Upper lobe of left lung (tissue), 6 donors: ENCODE measurements at regions not wholly inside any gene's neighbourhood (a gene's known extent, or its start where the extent isn't known, plus 50 kb on each side); places are given as distances from the start of the nearest gene placed in this dataset.

Experiments used
- ATAC-seq, 2 donors: fragments of 200-7000 bp; cut with Tn5 transposase; one replicate each; pipeline ENCODE4 v1.9.1; 2022; ENCODE audit warnings: mild to moderate bottlenecking in 2 of 2, moderate library complexity in 2 of 2; ENCODE audit not compliant: low FRiP score in 2 of 2
- DNase-seq, 2 donors: peaks; one replicate each; pipeline ENCODE4 v3.0.0-alpha.2; 2019 to 2020
- H3K27ac ChIP-seq, 4 donors: fragments of 200-600 bp; sonication (generic); one replicate each; pipeline ENCODE4 v1.5.1; 2016 to 2019
- H3K27me3 ChIP-seq, 4 donors: fragments of 200-600 bp; sonication (generic); one replicate each; pipeline ENCODE4 v1.5.1; 2017 to 2019
- H3K36me3 ChIP-seq, 4 donors: fragments of 200-600 bp; sonication (generic); one replicate each; pipeline ENCODE4 v1.5.1; 2016 to 2019
- H3K4me1 ChIP-seq, 4 donors: fragments of 200-600 bp; sonication (generic); one replicate each; pipeline ENCODE4 v1.5.1; 2018 to 2019
- H3K4me3 ChIP-seq, 4 donors: fragments of 200-600 bp; sonication (generic); one replicate each; pipeline ENCODE4 v1.5.1; 2017 to 2019; ENCODE audit warnings: mild to moderate bottlenecking in 2 of 4, moderate library complexity in 1 of 4
- H3K9me3 ChIP-seq, 4 donors: fragments of 200-600 bp; sonication (generic); one replicate each; pipeline ENCODE4 v1.5.1; 2018 to 2019
- EP300 ChIP-seq, 4 donors: sonication (generic); formaldehyde crosslinking; IDR thresholded peaks; one replicate each; pipeline ENCODE4 v1.5.1; 2017; ENCODE audit warnings: antibody characterized with exemption in 4 of 4, control low read depth in 2 of 4
- POLR2A ChIP-seq, 4 donors: fragments of 450-650 bp; IDR thresholded peaks; one replicate each; pipeline ENCODE4 v1.5.1; 2016 to 2017; ENCODE audit warnings: antibody characterized with exemption in 4 of 4, mild to moderate bottlenecking in 2 of 4
- POLR2AphosphoS5 ChIP-seq, 2 donors: sonication (generic); formaldehyde crosslinking; IDR thresholded peaks; one replicate each; pipeline ENCODE4 v1.5.1; 2017; ENCODE audit warnings: antibody characterized with exemption in 2 of 2
- WGBS, 2 donors: methylation state at CpG; one replicate each; pipeline ENCODE4 v1.1.5; 2017 to 2018; 5-methylcytosine and 5-hydroxymethylcytosine counted together
- TF ChIP-seq, protein P1 (sequence below), 6 experiments: fragments of 450-650 bp in 4 of 6; fragments of 200-600 bp in 2 of 6; sonication (generic) in 2 of 6; IDR thresholded peaks; one replicate each; pipeline ENCODE4 v1.5.1; 2016 to 2019; ENCODE audit warnings: antibody characterized with exemption in 6 of 6
- donor health status: DM: no; HTN: no; CAD: no; lungs with moderate emphysema.
- donor health status: DM: no; HTN: yes; CAD: no; lungs with severe emphysema.

DNA sequence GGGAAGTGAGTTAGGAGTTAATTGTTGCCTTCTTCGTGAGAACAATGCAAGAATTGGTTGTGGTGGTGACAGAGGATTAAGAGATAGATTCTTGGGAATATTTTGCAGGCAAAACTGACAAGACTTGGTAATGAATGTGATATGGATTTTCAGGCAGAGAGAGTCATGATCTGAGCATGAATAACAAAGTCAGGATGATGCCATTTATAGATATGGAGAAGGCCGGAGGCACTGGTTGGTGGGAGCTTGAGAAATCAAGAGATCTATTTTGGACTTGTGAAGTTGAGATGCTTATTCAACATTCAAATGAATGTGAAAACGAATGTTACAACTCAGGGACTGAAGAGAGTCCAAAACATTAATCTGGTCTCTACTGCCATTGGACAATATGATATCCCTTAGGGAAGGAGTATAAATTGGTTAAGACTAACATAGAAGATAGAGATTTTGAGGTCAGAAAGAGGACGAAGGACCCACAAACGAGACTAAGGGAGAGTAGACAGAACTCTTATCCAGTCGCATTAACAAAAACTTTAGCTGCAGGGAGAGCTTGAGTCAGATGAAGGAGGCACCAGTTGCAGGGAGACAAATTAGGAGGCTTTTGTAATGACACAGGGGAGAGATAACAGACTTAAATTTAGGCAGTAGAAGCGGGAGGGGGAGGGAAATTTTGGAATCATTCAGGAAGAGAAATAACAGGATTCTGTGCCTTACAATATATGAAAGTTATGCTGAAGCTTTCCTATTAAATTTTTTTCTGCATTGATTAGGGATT is 1090.6 kb downstream of the GALC start:
- TF ChIP-seq POLR2A (IDR thresholded peaks at IDR 0.05): no peak
- TF ChIP-seq EP300 (IDR thresholded peaks at IDR 0.05): no peak
- no peak for TF ChIP-seq POLR2AphosphoS5 (IDR thresholded peaks at IDR 0.05)
- TF ChIP-seq, protein P1, sequence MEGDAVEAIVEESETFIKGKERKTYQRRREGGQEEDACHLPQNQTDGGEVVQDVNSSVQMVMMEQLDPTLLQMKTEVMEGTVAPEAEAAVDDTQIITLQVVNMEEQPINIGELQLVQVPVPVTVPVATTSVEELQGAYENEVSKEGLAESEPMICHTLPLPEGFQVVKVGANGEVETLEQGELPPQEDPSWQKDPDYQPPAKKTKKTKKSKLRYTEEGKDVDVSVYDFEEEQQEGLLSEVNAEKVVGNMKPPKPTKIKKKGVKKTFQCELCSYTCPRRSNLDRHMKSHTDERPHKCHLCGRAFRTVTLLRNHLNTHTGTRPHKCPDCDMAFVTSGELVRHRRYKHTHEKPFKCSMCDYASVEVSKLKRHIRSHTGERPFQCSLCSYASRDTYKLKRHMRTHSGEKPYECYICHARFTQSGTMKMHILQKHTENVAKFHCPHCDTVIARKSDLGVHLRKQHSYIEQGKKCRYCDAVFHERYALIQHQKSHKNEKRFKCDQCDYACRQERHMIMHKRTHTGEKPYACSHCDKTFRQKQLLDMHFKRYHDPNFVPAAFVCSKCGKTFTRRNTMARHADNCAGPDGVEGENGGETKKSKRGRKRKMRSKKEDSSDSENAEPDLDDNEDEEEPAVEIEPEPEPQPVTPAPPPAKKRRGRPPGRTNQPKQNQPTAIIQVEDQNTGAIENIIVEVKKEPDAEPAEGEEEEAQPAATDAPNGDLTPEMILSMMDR (IDR thresholded peaks at IDR 0.05): no peak
- no peak for DNase-seq
- H3K4me3 ChIP-seq: no peak overlapping the region
- H3K9me3 ChIP-seq: no peaks in the 10 kb centered on the region
- no peaks in the 10 kb centered on the region for H3K36me3 ChIP-seq
- WGBS, 2 donors: 75 to 81% methylated on average over 7 of the region's 7 CpGs
- no peak for ATAC-seq
- no peaks in the 10 kb centered on the region for H3K4me1 ChIP-seq
- H3K27ac ChIP-seq: no peak overlapping the region
- no peaks in the 10 kb centered on the region for H3K27me3 ChIP-seq

DNA sequence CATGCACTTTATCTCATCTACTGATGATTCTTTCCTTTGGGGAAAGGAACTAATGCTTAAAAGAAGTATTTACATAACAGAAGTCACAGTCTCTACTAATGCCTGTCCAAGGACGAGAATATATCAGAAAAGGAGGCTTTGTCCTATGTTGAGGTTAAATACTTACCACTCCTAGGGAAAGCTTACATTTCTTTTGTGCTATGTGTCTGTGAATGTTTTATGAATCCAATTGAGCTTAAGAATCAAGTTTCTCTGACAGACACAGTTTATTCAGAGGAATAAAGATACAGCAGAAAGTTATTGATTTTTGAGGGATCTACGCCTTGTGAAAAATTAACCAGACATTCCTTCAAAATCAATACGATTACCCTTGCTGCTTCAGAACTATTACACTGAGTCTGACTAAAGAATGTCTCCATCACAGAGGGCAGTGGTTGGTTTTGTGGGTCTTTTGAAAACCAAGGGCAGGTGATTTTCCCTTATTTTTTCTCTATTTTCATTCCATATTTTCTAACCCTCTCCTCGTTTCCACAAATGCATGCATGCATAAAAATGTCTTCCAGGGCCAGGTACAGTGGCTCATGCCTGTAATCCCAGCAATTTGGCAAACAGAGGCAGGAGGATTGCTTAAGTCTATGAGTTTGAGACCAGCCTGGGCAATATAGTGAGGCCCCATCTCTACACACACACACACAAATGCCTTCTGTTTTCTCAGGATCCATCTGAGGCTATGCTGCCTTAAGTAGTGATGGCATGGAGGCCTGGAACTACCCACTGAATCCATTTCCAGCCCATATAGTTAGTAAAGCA is 1095.1 kb downstream of the GALC start:
- no peaks in the 10 kb centered on the region for H3K36me3 ChIP-seq
- WGBS, 2 donors: 75 to 77% methylated on average over 4 of the region's 4 CpGs
- no peak overlapping the region for H3K27ac ChIP-seq
- no peaks in the 10 kb centered on the region for H3K9me3 ChIP-seq
- no peak overlapping the region for H3K4me3 ChIP-seq
- DNase-seq (no peak), ATAC-seq (no peak)
- no peaks in the 10 kb centered on the region for H3K27me3 ChIP-seq
- TF ChIP-seq, protein P1 (IDR thresholded peaks at IDR 0.05): no peak
- H3K4me1 ChIP-seq: no peaks in the 10 kb centered on the region

DNA sequence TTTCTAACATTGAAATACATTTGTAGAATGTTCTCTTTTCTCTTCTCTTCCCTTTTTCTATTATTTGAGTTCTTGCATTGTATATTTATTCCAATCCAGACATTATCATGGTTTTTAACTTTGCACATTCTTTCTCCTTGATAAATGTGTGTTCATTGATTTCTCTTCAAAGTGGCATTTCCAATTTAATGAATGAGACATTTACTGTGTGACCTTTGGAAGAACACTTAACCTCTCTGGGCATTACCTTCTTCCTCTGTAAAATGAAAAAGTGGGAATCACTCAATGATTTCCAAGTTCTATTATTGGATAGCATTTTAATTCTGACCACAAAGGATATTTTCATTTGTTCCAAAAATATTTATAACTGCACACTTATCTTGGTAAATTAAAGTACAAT is 1095.8 kb downstream of the GALC start:
- DNase-seq (no peak), ATAC-seq (no peak)
- Histone ChIP-seq H3K27ac (no peak overlapping the region), H3K27me3 (no peaks in the 10 kb centered on the region), H3K4me3 (no peak overlapping the region), H3K36me3 (no peaks in the 10 kb centered on the region), H3K9me3 (no peaks in the 10 kb centered on the region), H3K4me1 (no peaks in the 10 kb centered on the region)
- TF ChIP-seq, protein P1 (IDR thresholded peaks at IDR 0.05): no peak
- TF ChIP-seq POLR2AphosphoS5 (IDR thresholded peaks at IDR 0.05) (no peak), POLR2A (IDR thresholded peaks at IDR 0.05) (no peak), EP300 (IDR thresholded peaks at IDR 0.05) (no peak)

DNA sequence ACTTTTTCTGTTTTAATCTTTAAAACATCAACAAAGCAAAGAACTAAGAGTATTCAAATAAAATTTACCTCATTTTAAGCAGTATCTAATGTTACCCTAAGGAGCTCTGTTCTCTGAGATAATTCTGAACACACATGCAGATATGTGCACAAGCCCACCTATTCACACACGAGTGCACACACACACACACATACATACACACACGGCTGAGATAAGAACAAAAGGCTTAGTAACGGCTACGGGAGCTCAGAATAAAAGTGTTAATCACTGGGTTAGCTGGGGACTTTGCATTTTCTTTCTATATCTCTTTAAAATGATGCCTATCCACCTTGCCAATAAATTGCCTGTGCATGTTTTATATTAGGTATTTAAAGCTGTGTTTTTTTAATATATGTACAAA is 1096.3 kb downstream of the GALC start:
- Histone ChIP-seq H3K9me3 (no peaks in the 10 kb centered on the region), H3K27ac (no peak overlapping the region), H3K27me3 (no peaks in the 10 kb centered on the region), H3K4me1 (no peaks in the 10 kb centered on the region), H3K36me3 (no peaks in the 10 kb centered on the region), H3K4me3 (no peak overlapping the region)
- TF ChIP-seq, protein P1 (IDR thresholded peaks at IDR 0.05): no peak
- no peak for TF ChIP-seq POLR2AphosphoS5 (IDR thresholded peaks at IDR 0.05)
- no peak for TF ChIP-seq POLR2A (IDR thresholded peaks at IDR 0.05)
- TF ChIP-seq EP300 (IDR thresholded peaks at IDR 0.05): no peak
- ATAC-seq: no peak
- WGBS, 2 donors: 76 to 77% methylated on average over 4 of the region's 4 CpGs
- DNase-seq: no peak
